ENCODE measurements at regions not wholly inside any gene's neighbourhood (a gene's known extent, or its start where the extent isn't known, plus 50 kb on each side); places are given as distances from the start of the nearest gene placed in this dataset.
"Not testable (repeated sequence)": the region's sequence is repeated elsewhere in the genome, so short reads cannot be mapped to it uniquely, and the experiment has no call there.

- not testable (repeated sequence) for DNase-seq (ENCODE audit: low read depth in 2 of 2)
Observed at GRCh38 chr2:87263868-87264518, 242.3 kb upstream of the PLGLB1 start.

GRCh38 chr2:87275192-87275591 lies 253.5 kb upstream of the PLGLB1 start:
- not testable (repeated sequence) for DNase-seq (ENCODE audit: low read depth in 2 of 2)

- not testable (repeated sequence) for DNase-seq (ENCODE audit: low read depth in 2 of 2)
Observed at GRCh38 chr2:87275974-87276629, 254.5 kb upstream of the PLGLB1 start.

- DNase-seq (ENCODE audit: low read depth in 2 of 2) = not testable (repeated sequence)
Observed at GRCh38 chr2:87276673-87277072, 255.0 kb upstream of the PLGLB1 start.

- DNase-seq (ENCODE audit: low read depth in 2 of 2) = not testable (repeated sequence)
Observed at GRCh38 chr2:87277734-87278133, 256.1 kb upstream of the PLGLB1 start.

GRCh38 chr2:87280596-87281355 lies 259.1 kb upstream of the PLGLB1 start:
- not testable (repeated sequence) for DNase-seq (ENCODE audit: low read depth in 2 of 2)

GRCh38 chr2:87283735-87284470 lies 262.3 kb upstream of the PLGLB1 start:
- not testable (repeated sequence) for DNase-seq (ENCODE audit: low read depth in 2 of 2)

- not testable (repeated sequence) for DNase-seq (ENCODE audit: low read depth in 2 of 2)
Observed at GRCh38 chr2:87284471-87284772, 262.8 kb upstream of the PLGLB1 start.

GRCh38 chr2:87285139-87285538 lies 263.5 kb upstream of the PLGLB1 start:
- not testable (repeated sequence) for DNase-seq (ENCODE audit: low read depth in 2 of 2)

- DNase-seq (ENCODE audit: low read depth in 2 of 2) = not testable (repeated sequence)
Observed at GRCh38 chr2:87290566-87291307, 269.1 kb upstream of the PLGLB1 start.

GRCh38 chr2:87291400-87292200 lies 270.0 kb upstream of the PLGLB1 start:
- DNase-seq (ENCODE audit: low read depth in 2 of 2) = not testable (repeated sequence)

GRCh38 chr2:87293931-87294594 lies 272.4 kb upstream of the PLGLB1 start:
- not testable (repeated sequence) for DNase-seq (ENCODE audit: low read depth in 2 of 2)

- not testable (repeated sequence) for DNase-seq (ENCODE audit: low read depth in 2 of 2)
Observed at GRCh38 chr2:87295135-87295534, 273.5 kb upstream of the PLGLB1 start.

- not testable (repeated sequence) for DNase-seq (ENCODE audit: low read depth in 2 of 2)
Observed at GRCh38 chr2:87301349-87301748, 279.7 kb upstream of the PLGLB1 start.

- DNase-seq (ENCODE audit: low read depth in 2 of 2) = not testable (repeated sequence)
Observed at GRCh38 chr2:87301871-87302270, 280.2 kb upstream of the PLGLB1 start.

- DNase-seq (ENCODE audit: low read depth in 2 of 2) = not testable (repeated sequence)
Observed at GRCh38 chr2:87308621-87309020, 287.0 kb upstream of the PLGLB1 start.

- DNase-seq (ENCODE audit: low read depth in 2 of 2) = not testable (repeated sequence)
Observed at GRCh38 chr2:87309785-87310184, 288.1 kb upstream of the PLGLB1 start.

- DNase-seq (ENCODE audit: low read depth in 2 of 2) = not testable (repeated sequence)
Observed at GRCh38 chr2:87311896-87312441, 290.3 kb upstream of the PLGLB1 start.

GRCh38 chr2:87314622-87315021 lies 293.0 kb upstream of the PLGLB1 start:
- not testable (repeated sequence) for DNase-seq (ENCODE audit: low read depth in 2 of 2)

Measured in stimulated activated CD8-positive, alpha-beta memory T cell treated with anti-CD3 and anti-CD28 coated beads, Interleukin-15, amount 100 ng/mL, for 48 hours (primary cell).